ENCODE measurements at regions not wholly inside any gene's neighbourhood (a gene's known extent, or its start where the extent isn't known, plus 50 kb on each side); places are given as distances from the start of the nearest gene placed in this dataset.

- FAIRE-seq, result no peak
These were observed 97.3 kb upstream of the ZNF469 start for GRCh38 chr16:88285514-88285822.

More at GRCh38 chr16:88285514-88285822, 97.3 kb upstream of the ZNF469 start:
- Histone ChIP-seq H3K9me1 (ENCODE audit: control insufficient read depth, insufficient read depth, low read length) (no peaks in the 10 kb centered on the region), H3K27me3 (ENCODE audit: control insufficient read depth in 2 of 2, insufficient read depth in 2 of 2, low read length in 2 of 2) (peaks cover 0 to 20% of the 10 kb centered on the region in 2 experiments; a peak in 3 of 5 replicates), H4K20me1 (replicated peaks; ENCODE audit: control insufficient read depth, insufficient read depth, low read length) (no peaks in the 10 kb centered on the region), H3K79me2 (ENCODE audit: control insufficient read depth, insufficient read depth, low read length) (no peaks in the 10 kb centered on the region), H2AFZ (ENCODE audit: low read depth, low read length) (no peak overlapping the region), H3K4me1 (replicated peaks in 1 of 2; ENCODE audit: control insufficient read depth in 2 of 2, insufficient read depth in 2 of 2, low read length in 2 of 2) (peaks cover 17 to 24% of the 10 kb centered on the region in 2 experiments; a peak in 4 of 5 replicates), H3K9ac (ENCODE audit: insufficient read depth in 1 of 2, low read depth in 2 of 2, low read length in 2 of 2) (no peak overlapping the region), H3K4me3 (no peak overlapping the region), H3K36me3 (ENCODE audit: control insufficient read depth, insufficient read depth, low read length) (no peaks in the 10 kb centered on the region), H3K27ac (ENCODE audit: extremely low read depth, low read depth, low read length) (no peak overlapping the region), H3K9me3 (replicated peaks; ENCODE audit: control insufficient read depth, insufficient read depth, low read depth, low read length) (no peaks in the 10 kb centered on the region; the same call in 1 of the 2 replicates), H3K4me2 (ENCODE audit: insufficient read depth, low read length) (no peak overlapping the region)
- DNase-seq (ENCODE audit: extremely low read depth in 1 of 4, low spot score in 3 of 4) (no peak), ATAC-seq (no peak)
- intact Hi-C loops (cut with micrococcal nuclease), result loop anchor here (10.0 kb wide), 2 partner anchors 89 to 119 kb away; no protein-coding TSS in a partner anchor
- TF ChIP-seq ZKSCAN8 (CRISPR knock-in tag; IDR thresholded peaks at IDR 0.05) (no peak), MAFG (tag; conservative IDR thresholded peaks at IDR 0.05) (no peak), KDM1A (IDR thresholded peaks at IDR 0.05) (no peak), MITF (IDR thresholded peaks at IDR 0.05) (no peak), ZHX1 (conservative IDR thresholded peaks at IDR 0.05; ENCODE audit: low read length) (no peak), CBX3 (IDR thresholded peaks at IDR 0.05; ENCODE audit: borderline replicate concordance in 1 of 2, low read length in 2 of 2) (no peak), KDM4B (IDR thresholded peaks at IDR 0.05; ENCODE audit: borderline replicate concordance in 2 of 2, low read depth in 1 of 2) (no peak), ZSCAN32 (CRISPR knock-in tag; IDR thresholded peaks at IDR 0.05) (no peak), ZFX (CRISPR knock-in tag; IDR thresholded peaks at IDR 0.05) (no peak), ETV6 (IDR thresholded peaks at IDR 0.05; ENCODE audit: borderline replicate concordance in 1 of 2, low read depth in 2 of 2, low read length in 1 of 2) (no peak), ETV6 (CRISPR knock-in tag; IDR thresholded peaks at IDR 0.05; ENCODE audit: borderline replicate concordance) (no peak), ZBTB43 (CRISPR knock-in tag; IDR thresholded peaks at IDR 0.05) (no peak)
- in situ Hi-C loops (cut with MboI), result no loop called here
- ChIA-PET CTCF (ENCODE audit: low intra/inter-chr PET ratio) (no interaction called here), POLR2A (no interaction called here)
- WGBS (ENCODE audit: insufficient coverage, low coverage, missing lambda C conversion rate), result 18% methylated on average over 10 of the region's 10 CpGs
- BruUV-seq (replicated peaks), result no TSS peak

Data from K562 (cell line).